SK-MEL-5 (cell line): ENCODE measurements at regions not wholly inside any gene's neighbourhood (a gene's known extent, or its start where the extent isn't known, plus 50 kb on each side); places are given as distances from the start of the nearest gene placed in this dataset.
"Not testable (repeated sequence)": the region's sequence is repeated elsewhere in the genome, so short reads cannot be mapped to it uniquely, and the experiment has no call there.

ENCODE experiments used
- DNase-seq: peaks from one replicate; pipeline ENCODE4 v3.0.0-alpha.2; 2016; ENCODE audit warnings: low read depth, low spot score
- in situ Hi-C: cut with HindIII; loops from 2 replicates; pipeline ENCODE4 v1.10.0; 2016; ENCODE audit warnings: low sequenced_read_pairs, high pct_unique_total_duplicates, low pct_unique_long_range_greater_than_20kb

DNA sequence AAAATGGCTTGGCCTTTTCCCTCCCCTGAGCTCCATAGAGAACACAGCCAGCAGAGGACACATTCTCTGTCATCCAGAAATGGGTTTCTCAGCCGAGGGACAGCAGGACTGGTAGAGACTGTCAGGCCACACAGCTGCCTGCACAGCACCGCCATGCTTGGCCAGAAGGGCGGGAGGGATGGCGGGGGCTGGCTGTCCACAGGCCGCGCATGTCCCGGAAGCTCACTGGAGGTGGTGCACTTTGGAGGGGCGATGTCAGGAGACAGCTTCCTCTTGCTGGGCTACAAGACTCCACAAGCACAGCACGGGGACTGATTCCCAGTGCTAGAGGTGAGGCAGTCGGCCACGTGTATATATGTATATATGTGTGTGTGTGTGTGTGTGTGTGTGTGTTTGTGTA, 125.3 kb downstream of the GOLGA6L4 start:
- DNase-seq, in situ Hi-C loops: not testable (repeated sequence)

- DNase-seq, in situ Hi-C loops: not testable (repeated sequence)
Observed at GRCh38 chr15:84384421-84384820, 148.8 kb downstream of the GOLGA6L4 start.

DNA sequence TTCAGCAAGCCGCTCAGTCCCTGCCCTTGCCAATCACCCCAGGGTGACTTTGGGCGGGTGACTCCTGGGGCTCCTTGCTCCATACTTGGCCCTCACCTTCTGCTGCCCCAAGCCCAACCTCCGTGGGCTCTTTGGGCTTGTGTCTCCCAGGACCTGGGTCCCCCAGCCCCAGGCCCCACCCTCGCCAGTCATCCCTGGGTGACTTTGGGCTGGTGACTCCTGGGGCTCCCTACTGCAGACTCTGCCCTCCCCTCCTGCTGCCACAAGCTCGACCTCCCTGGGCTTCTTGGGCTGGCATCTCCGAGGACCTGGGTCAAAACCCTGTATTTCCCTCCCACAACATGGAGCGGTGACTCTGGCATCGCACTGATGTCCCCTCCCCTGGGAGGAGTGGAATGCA, 151.5 kb downstream of the GOLGA6L4 start:
- in situ Hi-C loops: no loop called here
- no peak for DNase-seq

- DNase-seq, in situ Hi-C loops: not testable (repeated sequence)
Observed at GRCh38 chr15:84388201-84388600, 152.6 kb downstream of the GOLGA6L4 start.

DNA sequence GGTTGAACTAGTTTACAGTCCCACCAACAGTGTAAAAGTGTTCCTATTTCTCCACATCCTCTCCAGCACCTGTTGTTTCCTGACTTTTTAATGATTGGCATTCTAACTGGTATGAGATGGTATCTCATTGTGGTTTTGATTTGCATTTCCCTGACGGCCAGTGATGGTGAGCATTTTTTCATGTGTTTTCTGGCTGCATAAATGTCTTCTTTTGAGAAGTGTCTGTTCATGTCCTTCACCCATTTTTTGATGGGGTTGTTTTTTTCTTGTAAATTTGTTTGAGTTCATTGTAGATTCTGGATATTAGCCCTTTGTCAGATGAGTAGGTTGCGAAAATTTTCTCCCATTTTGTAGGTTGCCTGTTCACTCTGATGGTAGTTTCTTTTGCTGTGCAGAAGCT, 153.1 kb downstream of the GOLGA6L4 start:
- in situ Hi-C loops, DNase-seq: not testable (repeated sequence)

GRCh38 chr15:84390324-84390723, 154.8 kb downstream of the GOLGA6L4 start:
- DNase-seq, in situ Hi-C loops: not testable (repeated sequence)

DNA sequence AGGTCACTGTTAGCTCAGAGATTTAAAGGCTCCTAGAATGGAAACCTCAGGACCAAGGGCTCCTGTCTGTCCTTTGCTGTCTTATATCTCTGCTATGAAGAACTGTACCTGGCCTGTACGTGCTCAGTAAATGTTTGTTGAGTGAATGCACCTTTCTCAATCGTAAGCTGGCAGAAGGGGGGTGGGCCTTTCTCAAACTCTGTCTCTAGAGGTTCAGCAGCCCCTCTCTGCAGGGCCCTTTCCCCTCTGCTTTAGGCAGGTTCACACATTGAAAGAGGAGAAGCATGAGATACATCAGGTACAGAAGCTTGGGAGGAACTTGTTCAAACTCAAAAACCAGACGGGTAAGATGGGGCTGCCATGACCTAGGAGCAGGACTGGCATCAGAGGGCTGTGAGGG, 155.6 kb downstream of the GOLGA6L4 start:
- in situ Hi-C loops: no loop called here
- DNase-seq: no peak

DNA sequence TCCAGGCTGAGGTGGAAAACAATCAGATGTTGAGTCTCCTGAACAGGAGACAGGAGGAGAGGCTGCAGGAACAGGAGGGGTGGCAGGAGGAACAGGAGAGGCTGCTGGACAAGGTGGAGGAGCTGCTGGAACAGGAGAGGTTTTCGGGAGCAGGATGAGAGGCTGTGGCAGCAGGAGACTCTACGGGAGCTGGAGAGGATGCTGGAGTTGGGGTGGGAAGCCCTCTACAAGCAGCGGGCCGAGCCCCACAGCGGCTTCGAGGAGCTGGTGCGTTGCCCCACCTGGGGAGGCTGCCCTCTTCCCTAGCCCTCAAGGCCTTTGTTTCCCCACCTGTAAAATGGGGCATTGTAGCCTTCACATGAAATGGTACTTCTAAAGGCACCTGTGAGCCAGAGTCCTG, 156.4 kb downstream of the GOLGA6L4 start:
- DNase-seq, in situ Hi-C loops: not testable (repeated sequence)

DNA sequence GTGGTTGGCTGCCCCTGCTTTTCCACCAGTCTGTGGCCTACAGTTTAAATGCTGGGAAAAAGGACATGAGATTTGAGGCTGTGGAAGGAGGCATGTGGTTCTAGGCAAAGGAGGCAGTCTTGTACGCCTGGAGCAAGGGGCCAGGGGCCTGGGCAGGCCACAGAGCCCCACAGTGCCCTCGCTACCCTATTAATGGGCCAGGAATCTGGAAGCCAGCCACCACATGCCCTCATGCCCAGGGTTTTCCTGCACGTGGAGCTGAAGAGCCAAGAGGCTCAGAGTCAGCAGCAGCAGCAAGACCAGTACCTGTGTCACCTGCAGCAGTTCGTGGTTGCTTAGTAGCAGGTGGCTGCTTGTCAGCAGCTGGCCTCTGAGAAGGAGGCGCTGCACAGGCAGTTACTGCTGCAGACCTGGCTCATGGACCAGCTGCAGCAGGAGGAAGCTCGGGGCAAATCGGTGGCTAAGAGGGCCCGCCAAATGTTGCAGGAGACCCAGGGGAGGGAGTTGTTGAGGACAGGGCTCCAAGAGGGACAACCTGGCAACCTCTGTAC, 157.9 kb downstream of the GOLGA6L4 start:
- in situ Hi-C loops, DNase-seq: not testable (repeated sequence)

DNA sequence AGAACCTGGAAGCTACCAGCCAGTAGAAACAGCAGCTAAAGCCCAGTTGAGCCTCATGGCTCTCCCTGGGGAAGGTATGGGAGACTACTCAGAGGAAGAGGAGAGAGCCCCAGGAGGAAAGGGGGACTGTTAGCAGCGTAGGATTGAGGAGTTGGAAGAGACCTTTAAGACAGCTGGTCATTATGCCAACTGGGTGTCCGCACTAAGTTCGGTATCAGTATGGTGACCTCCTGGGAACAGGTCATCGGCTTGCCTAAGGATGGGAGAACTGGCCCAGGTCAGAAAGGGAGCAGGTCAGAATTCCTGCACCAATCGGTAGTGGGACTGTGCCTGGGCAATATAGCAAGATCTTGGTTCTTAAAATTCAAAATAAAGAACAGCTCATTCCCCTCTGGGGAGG, 158.4 kb downstream of the GOLGA6L4 start:
- in situ Hi-C loops: not testable (repeated sequence)

DNA sequence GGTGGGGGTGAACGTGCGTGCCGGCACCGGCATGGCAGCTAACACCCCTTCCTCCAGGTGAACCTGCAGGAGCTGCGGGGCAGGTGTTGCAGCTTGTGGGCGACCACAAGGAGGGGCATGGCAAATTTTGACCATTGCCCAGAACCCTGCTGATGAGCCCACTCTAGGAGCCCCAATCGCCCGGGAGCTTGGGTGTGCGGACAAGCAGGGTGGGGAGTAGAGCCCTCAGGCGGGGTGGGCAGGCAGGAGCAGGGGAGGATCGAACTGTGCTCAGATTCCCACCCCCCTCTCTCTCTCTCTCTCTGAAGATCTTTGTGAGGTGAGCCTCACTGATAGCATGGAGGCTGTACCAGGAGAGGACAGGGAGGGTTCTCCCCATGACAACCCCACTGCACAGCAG, 159.8 kb downstream of the GOLGA6L4 start:
- in situ Hi-C loops, DNase-seq: not testable (repeated sequence)

More for the DNA sequence above, 158.4 kb downstream of the GOLGA6L4 start:
- not testable (repeated sequence) for DNase-seq

GRCh38 chr15:84395881-84396280, 160.3 kb downstream of the GOLGA6L4 start:
- in situ Hi-C loops, DNase-seq: not testable (repeated sequence)

DNA sequence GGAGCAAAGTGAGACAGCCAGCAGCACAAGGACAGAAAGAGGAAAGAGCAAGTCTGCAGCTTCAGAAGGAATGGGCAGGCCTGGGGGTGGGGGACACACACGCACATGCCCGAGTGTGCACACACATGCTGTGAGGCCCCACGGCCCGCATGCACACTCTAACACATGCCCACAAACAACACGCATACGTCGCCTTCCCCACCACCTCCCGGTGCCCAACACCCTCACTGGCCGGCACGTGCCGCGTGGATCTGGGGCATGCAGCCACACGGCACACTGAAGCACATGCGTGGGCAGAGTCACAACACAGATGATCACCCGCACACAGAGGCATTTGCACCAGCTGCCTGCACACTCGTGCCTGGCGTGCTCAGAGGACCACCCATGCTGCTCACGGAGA, 161.5 kb downstream of the GOLGA6L4 start:
- in situ Hi-C loops, DNase-seq: not testable (repeated sequence)

GRCh38 chr15:84398087-84398486, 162.5 kb downstream of the GOLGA6L4 start:
- DNase-seq, in situ Hi-C loops: not testable (repeated sequence)

GRCh38 chr15:84398763-84399701, 163.5 kb downstream of the GOLGA6L4 start:
- in situ Hi-C loops: no loop called here
- DNase-seq: no peak

- in situ Hi-C loops: no loop called here
- DNase-seq: no peak
Observed at GRCh38 chr15:84400017-84400740, 164.6 kb downstream of the GOLGA6L4 start.

DNA sequence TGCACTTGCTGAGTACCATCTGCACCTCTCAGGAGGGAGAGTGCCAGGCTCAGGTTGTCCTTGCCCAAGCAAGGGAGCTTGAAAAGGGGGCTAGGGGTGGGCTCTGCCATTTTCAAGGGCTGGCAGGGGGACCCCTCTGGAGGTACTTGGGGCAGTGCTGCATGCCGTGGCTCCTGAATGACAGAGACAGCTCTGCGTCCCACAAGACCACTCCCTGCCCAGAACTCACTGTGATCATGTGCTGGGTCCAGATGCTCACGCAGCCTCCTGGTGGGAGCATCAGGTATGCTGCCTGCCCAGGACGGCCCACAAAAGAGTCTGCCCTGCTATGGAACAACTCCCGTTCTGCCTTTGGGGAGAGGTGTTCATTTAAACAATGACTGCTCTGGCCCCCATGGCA, 165.2 kb downstream of the GOLGA6L4 start:
- no peak for DNase-seq
- in situ Hi-C loops: no loop called here

- DNase-seq, in situ Hi-C loops: not testable (repeated sequence)
Observed at GRCh38 chr15:84401461-84401860, 165.9 kb downstream of the GOLGA6L4 start.
